Fibroblast of skin of right biceps (primary cell): ENCODE measurements at regions not wholly inside any gene's neighbourhood (a gene's known extent, or its start where the extent isn't known, plus 50 kb on each side); places are given as distances from the start of the nearest gene placed in this dataset.

Experiments used
- DNase-seq: peaks from one replicate; pipeline ENCODE4 v3.0.0-alpha.2; 2013

- DNase-seq = no peak
These were observed 53.9 kb upstream of the ALOX12 start for GRCh38 chr17:6941989-6942388.

GRCh38 chr17:6943406-6943805 lies 52.4 kb upstream of the ALOX12 start:
- DNase-seq = no peak
